Kidney (tissue), 13 donors: ENCODE measurements at regions not wholly inside any gene's neighbourhood (a gene's known extent, or its start where the extent isn't known, plus 50 kb on each side); places are given as distances from the start of the nearest gene placed in this dataset.
"Not testable (repeated sequence)": the region's sequence is repeated elsewhere in the genome, so short reads cannot be mapped to it uniquely, and the experiment has no call there.

ENCODE experiments used
- DNase-seq, 5 donors: peaks; one replicate each; pipeline ENCODE4 v3.0.0-alpha.2; 2013 to 2020
- FAIRE-seq: peaks from 2 replicates; lab custom pipeline; 2012; peaks lifted over from hg19 to GRCh38; lab: Jason Lieb, UNC
- H3K27ac ChIP-seq, 2 donors: one replicate each; pipeline ENCODE4 v1.7.0; 2013; ENCODE audit warnings: low read depth in 2 of 2, low read length in 2 of 2, inconsistent platforms in 1 of 2
- H3K27me3 ChIP-seq: one replicate; pipeline ENCODE4 v1.7.1; 2013; ENCODE audit warnings: low read length, inconsistent platforms; ENCODE audit not compliant: control insufficient read depth, insufficient read depth
- H3K36me3 ChIP-seq, 3 donors: one replicate each; pipeline versions ENCODE4 v1.7.0 to v1.7.1; 2013; ENCODE audit warnings: low read length in 3 of 3, control low read depth in 1 of 3, inconsistent platforms in 1 of 3; ENCODE audit not compliant: insufficient read depth in 3 of 3, control insufficient read depth in 2 of 3
- H3K4me1 ChIP-seq, 3 donors: one replicate each; pipeline versions ENCODE4 v1.7.0 to v1.7.1; 2013; ENCODE audit warnings: low read length in 3 of 3, inconsistent platforms in 1 of 3, low read depth in 1 of 3; ENCODE audit not compliant: control insufficient read depth in 2 of 3, insufficient read depth in 2 of 3
- H3K4me3 ChIP-seq, 3 donors: one replicate each; pipeline versions ENCODE4 v1.7.0 to v1.8.1; 2013; ENCODE audit warnings: low read length in 3 of 3, control low read depth in 1 of 3, inconsistent platforms in 1 of 3
- H3K9ac ChIP-seq, 3 donors: one replicate each; pipeline versions ENCODE4 v1.7.0 to v1.7.1; 2013; ENCODE audit warnings: low read length in 3 of 3, control low read depth in 1 of 3, inconsistent platforms in 1 of 3
- H3K9me3 ChIP-seq, 3 donors: one replicate each; pipeline versions ENCODE4 v1.7.0 to v1.7.1; 2013; ENCODE audit warnings: low read length in 3 of 3, control low read depth in 1 of 3, inconsistent platforms in 1 of 3; ENCODE audit not compliant: control insufficient read depth in 2 of 3, insufficient read depth in 1 of 3
- CTCF ChIP-seq: IDR thresholded peaks from 3 replicates; pipeline ENCODE4 v1.5.1; 2012; ENCODE audit warnings: mild to moderate bottlenecking, moderate library complexity, borderline replicate concordance; ENCODE audit not compliant: insufficient read depth; ENCODE audit errors: extremely low read depth
- intact Hi-C: fragments of 100-400 bp; cut with DNase I; formaldehyde crosslinking; loops from one replicate; pipeline ENCODE4 v1.11.1; 2022
- donor health status: control.
- donor health status: control.
- donor health status: control.
- donor health status: control.
- donor health status: control.
- donor health status: DM: yes; HTN: yes; CAD: no.
- donor health status: Normal renal cell carcinoma (clear cell type).

GRCh38 chr1:242811092-242811840 lies 286.8 kb upstream of the PLD5 start:
- no peaks in the 10 kb centered on the region for H3K36me3 ChIP-seq
- no peak overlapping the region for H3K9ac ChIP-seq
- H3K4me3 ChIP-seq = no peak overlapping the region
- no peaks in the 10 kb centered on the region for H3K27me3 ChIP-seq
- intact Hi-C loops = no loop called here
- DNase-seq (no peak), FAIRE-seq (no peak)
- H3K4me1 ChIP-seq = no peaks in the 10 kb centered on the region
- no peak for TF ChIP-seq CTCF
- H3K27ac ChIP-seq = no peak overlapping the region
- no peaks in the 10 kb centered on the region for H3K9me3 ChIP-seq

GRCh38 chr1:242806324-242806723 lies 281.8 kb upstream of the PLD5 start:
- no peak overlapping the region for H3K4me3 ChIP-seq
- no peaks in the 10 kb centered on the region for H3K27me3 ChIP-seq
- FAIRE-seq = no peak
- TF ChIP-seq CTCF = no peak
- no peak for DNase-seq
- intact Hi-C loops = no loop called here
- H3K9me3 ChIP-seq = no peaks in the 10 kb centered on the region
- no peak overlapping the region for H3K9ac ChIP-seq
- no peaks in the 10 kb centered on the region for H3K36me3 ChIP-seq
- no peaks in the 10 kb centered on the region for H3K4me1 ChIP-seq
- no peak overlapping the region for H3K27ac ChIP-seq

- FAIRE-seq, H3K4me1 ChIP-seq, H3K9me3 ChIP-seq, H3K9ac ChIP-seq, H3K4me3 ChIP-seq, intact Hi-C loops, H3K36me3 ChIP-seq, H3K27ac ChIP-seq, H3K27me3 ChIP-seq, DNase-seq: not testable (repeated sequence)
These were observed 280.9 kb upstream of the PLD5 start for GRCh38 chr1:242805360-242805759.

- intact Hi-C loops = no loop called here
- no peak for TF ChIP-seq CTCF
- H3K9ac ChIP-seq = no peak overlapping the region
These were observed 278.5 kb upstream of the PLD5 start for GRCh38 chr1:242802973-242803372.

More at GRCh38 chr1:242802973-242803372, 278.5 kb upstream of the PLD5 start:
- no peaks in the 10 kb centered on the region for H3K27me3 ChIP-seq
- DNase-seq (no peak), FAIRE-seq (no peak)
- H3K9me3 ChIP-seq = no peaks in the 10 kb centered on the region
- no peak overlapping the region for H3K4me3 ChIP-seq
- no peaks in the 10 kb centered on the region for H3K4me1 ChIP-seq
- H3K27ac ChIP-seq = no peak overlapping the region
- H3K36me3 ChIP-seq = no peaks in the 10 kb centered on the region
